ENCODE measurements at regions not wholly inside any gene's neighbourhood (a gene's known extent, or its start where the extent isn't known, plus 50 kb on each side); places are given as distances from the start of the nearest gene placed in this dataset.

GRCh38 chrX:73268463-73268862, 53.8 kb upstream of the NAP1L2 start:
- Histone ChIP-seq H3K27me3 (replicated peaks in 1 of 2; ENCODE audit: control insufficient read depth in 2 of 2, insufficient read depth in 2 of 2, low read length in 1 of 2) (no peaks in the 10 kb centered on the region), H3K4me3 (no peak overlapping the region), H3K9me3 (replicated peaks; ENCODE audit: control insufficient read depth, insufficient read depth, low read length) (no peaks in the 10 kb centered on the region), H2AFZ (ENCODE audit: control insufficient read depth, low read depth, low read length) (no peak overlapping the region), H3K36me3 (ENCODE audit: control insufficient read depth in 2 of 2, insufficient read depth in 2 of 2, low read length in 1 of 2) (no peaks in the 10 kb centered on the region), H3K4me2 (ENCODE audit: control insufficient read depth, insufficient read depth) (no peak overlapping the region), H4K20me1 (ENCODE audit: control insufficient read depth, insufficient read depth) (no peaks in the 10 kb centered on the region), H3K4me1 (ENCODE audit: control insufficient read depth, insufficient read depth, low read length) (no peaks in the 10 kb centered on the region), H3K27ac (ENCODE audit: control insufficient read depth, insufficient read depth) (no peak overlapping the region), H3K79me2 (ENCODE audit: control insufficient read depth, insufficient read depth, low read length) (no peaks in the 10 kb centered on the region), H3K9ac (ENCODE audit: control insufficient read depth, insufficient read depth, low read length) (no peak overlapping the region)
- no peak for ATAC-seq
- WGBS (ENCODE audit: insufficient coverage, insufficient replicate concordance, low lambda C conversion rate, missing lambda C conversion rate), result 0% methylated on average over 1 of the region's 1 CpG
- no peak for DNase-seq (ENCODE audit: low read depth, low spot score)
- no TSS peak for BruUV-seq (replicated peaks)
- FAIRE-seq, result no peak
- TF ChIP-seq MLLT1 (IDR thresholded peaks at IDR 0.05) (no peak), RAD51 (IDR thresholded peaks at IDR 0.05) (no peak)
- RAD21 ChIA-PET (ENCODE audit: unreplicated experiment), result no interaction called here
- POLR2A ChIA-PET, result no interaction called here
- in situ Hi-C loops (cut with MboI) (loop anchor here (25.0 kb wide), 1 partner anchor 1031 kb away; the partner anchor contains the start of gene ERCC6L), intact Hi-C loops (cut with micrococcal nuclease; ENCODE audit: unreplicated experiment) (no loop called here)
- SMC1A ChIA-PET (ENCODE audit: uncharacterized antibody, unreplicated experiment), result no interaction called here
- CTCF ChIA-PET, result no interaction called here

GRCh38 chrX:73267979-73268378, 53.3 kb upstream of the NAP1L2 start:
- H3K4me3 ChIP-seq, result no peak overlapping the region
- no peak overlapping the region for H3K4me2 ChIP-seq (ENCODE audit: control insufficient read depth, insufficient read depth)
- H3K9ac ChIP-seq (ENCODE audit: control insufficient read depth, insufficient read depth, low read length), result no peak overlapping the region
- RAD21 ChIA-PET (ENCODE audit: unreplicated experiment), result no interaction called here
- H2AFZ ChIP-seq (ENCODE audit: control insufficient read depth, low read depth, low read length), result no peak overlapping the region
- SMC1A ChIA-PET (ENCODE audit: uncharacterized antibody, unreplicated experiment), result no interaction called here
- ATAC-seq (no peak), DNase-seq (ENCODE audit: low read depth, low spot score) (no peak), FAIRE-seq (no peak)
- H3K79me2 ChIP-seq (ENCODE audit: control insufficient read depth, insufficient read depth, low read length), result no peaks in the 10 kb centered on the region
- POLR2A ChIA-PET, result no interaction called here
- CTCF ChIA-PET, result no interaction called here
- H3K4me1 ChIP-seq (ENCODE audit: control insufficient read depth, insufficient read depth, low read length), result no peaks in the 10 kb centered on the region
- BruUV-seq (replicated peaks), result no TSS peak
- H4K20me1 ChIP-seq (ENCODE audit: control insufficient read depth, insufficient read depth), result no peaks in the 10 kb centered on the region
- H3K9me3 ChIP-seq (replicated peaks; ENCODE audit: control insufficient read depth, insufficient read depth, low read length), result no peaks in the 10 kb centered on the region
- no peak overlapping the region for H3K27ac ChIP-seq (ENCODE audit: control insufficient read depth, insufficient read depth)
- no peaks in the 10 kb centered on the region for H3K27me3 ChIP-seq (replicated peaks in 1 of 2; ENCODE audit: control insufficient read depth in 2 of 2, insufficient read depth in 2 of 2, low read length in 1 of 2)
- in situ Hi-C loops (cut with MboI) (loop anchor here (25.0 kb wide), 1 partner anchor 1031 kb away; the partner anchor contains the start of gene ERCC6L), intact Hi-C loops (cut with micrococcal nuclease; ENCODE audit: unreplicated experiment) (no loop called here)
- H3K36me3 ChIP-seq (ENCODE audit: control insufficient read depth in 2 of 2, insufficient read depth in 2 of 2, low read length in 1 of 2), result no peaks in the 10 kb centered on the region
- TF ChIP-seq ZNF622 (IDR thresholded peaks at IDR 0.05), result no peak
- TF ChIP-seq CUX1 (IDR thresholded peaks at IDR 0.05; ENCODE audit: insufficient replicate concordance, low read depth, low read length), result no peak
- TF ChIP-seq RB1 (IDR thresholded peaks at IDR 0.05; ENCODE audit: borderline replicate concordance), result no peak
- no peak for TF ChIP-seq NFXL1 (IDR thresholded peaks at IDR 0.05; ENCODE audit: borderline replicate concordance)
- no peak for TF ChIP-seq ZBTB11 (CRISPR knock-in tag; IDR thresholded peaks at IDR 0.05)
- TF ChIP-seq EP300 (IDR thresholded peaks at IDR 0.05; ENCODE audit: borderline replicate concordance in 1 of 2, control insufficient read depth in 1 of 2, low read depth in 2 of 2, low read length in 2 of 2), result no peak

Measured in GM12878 (cell line).